ENCODE measurements at regions not wholly inside any gene's neighbourhood (a gene's known extent, or its start where the extent isn't known, plus 50 kb on each side); places are given as distances from the start of the nearest gene placed in this dataset.
"Not testable (repeated sequence)": the region's sequence is repeated elsewhere in the genome, so short reads cannot be mapped to it uniquely, and the experiment has no call there.

DNA sequence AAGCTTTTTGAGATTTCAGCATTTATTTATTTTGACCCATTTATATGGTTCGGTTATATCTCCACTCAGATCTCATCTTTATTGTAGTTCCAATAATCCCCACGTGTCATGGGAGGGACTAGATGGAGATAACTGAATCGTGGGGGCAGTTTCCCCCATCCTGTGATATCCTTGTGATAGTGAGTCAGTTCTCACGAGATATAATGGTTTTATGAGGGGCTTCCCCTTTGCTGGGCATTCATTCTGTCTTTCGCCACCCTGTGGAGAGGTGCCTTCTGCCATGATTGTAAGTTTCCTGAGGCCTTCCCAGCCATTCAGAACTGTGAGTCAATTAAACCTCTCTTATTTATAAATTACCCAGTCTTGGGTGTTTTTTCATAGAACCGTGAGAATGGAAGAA is 96.5 kb upstream of the PCSK1 start:
- no peak for DNase-seq

DNA sequence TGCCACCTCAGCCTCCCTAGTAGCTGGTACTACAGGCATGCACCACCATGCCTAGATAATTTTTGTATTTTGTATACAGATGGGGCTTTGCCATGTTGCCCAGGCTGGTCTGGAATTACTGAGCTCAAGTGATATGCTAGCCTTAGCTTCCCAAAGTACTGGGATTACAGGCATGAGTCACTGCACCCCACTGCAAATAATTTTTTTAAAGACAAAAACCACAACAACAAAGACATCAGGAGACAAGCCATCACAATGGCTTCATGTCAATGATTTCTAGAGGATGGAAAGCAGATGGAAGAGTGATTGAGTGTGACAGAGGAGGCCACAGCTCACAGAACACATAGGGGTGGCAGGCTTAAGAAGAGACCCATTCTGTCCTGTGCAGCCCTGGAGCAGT is 97.9 kb upstream of the PCSK1 start:
- DNase-seq: no peak

DNA sequence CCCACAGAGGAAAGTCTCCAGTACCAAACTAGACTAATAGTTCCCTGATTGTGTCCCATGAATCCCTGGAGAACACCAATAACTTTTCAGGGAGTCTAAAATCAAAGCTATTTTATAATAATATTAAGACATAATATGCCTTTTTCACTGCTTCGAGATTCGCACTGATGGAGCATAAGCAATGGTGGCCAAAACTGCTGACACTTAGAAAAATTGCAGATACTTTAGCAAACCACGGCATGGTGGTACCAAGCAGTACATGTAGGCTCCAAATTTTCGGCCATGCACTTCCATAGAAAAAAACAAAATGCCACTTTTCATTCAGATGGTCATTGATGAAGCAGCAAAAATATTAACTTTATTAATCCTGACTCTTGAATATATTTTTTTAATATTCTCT is 100.3 kb upstream of the PCSK1 start:
- no peak for DNase-seq

DNA sequence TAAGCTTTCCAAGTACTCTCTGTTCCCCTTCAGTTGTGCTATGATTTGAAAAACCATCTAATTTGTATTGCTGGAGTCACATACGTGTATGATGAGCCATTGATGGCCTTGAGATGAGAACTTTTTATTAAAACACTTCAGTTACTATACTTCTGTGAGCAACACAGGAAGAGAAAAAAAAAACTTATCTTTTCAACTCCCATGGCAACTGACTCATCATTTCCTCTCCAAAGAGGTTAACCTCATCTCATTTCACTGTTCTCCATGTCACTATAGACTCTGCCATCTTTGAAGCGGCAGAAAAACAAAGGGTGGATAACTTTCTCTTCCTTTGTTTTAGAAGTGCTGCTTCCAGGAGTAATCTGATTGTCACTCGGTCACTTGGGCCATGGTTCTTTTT is 104.3 kb upstream of the PCSK1 start:
- DNase-seq: peak; percentile 71

DNA sequence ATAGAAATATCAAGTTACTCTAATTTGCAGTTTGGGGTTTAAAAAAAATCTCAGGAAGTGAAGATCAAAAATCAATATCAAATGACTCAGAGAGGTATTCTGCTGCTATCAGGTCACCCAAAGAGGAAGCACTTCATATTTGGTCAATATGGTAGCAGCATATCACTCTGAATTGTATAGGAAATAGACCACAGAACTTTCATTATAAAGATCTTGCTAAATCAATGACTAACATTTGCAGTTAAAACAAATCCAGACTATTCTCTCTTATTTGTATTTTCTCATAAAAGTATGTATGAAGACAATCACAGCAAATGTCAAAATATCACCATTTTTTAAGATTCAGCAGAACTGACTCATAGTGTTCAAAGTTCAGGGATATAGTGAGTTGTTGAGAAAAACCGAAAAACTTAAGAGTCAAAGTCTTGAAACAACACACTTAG is 105.8 kb upstream of the PCSK1 start:
- DNase-seq: peak; percentile 10

DNA sequence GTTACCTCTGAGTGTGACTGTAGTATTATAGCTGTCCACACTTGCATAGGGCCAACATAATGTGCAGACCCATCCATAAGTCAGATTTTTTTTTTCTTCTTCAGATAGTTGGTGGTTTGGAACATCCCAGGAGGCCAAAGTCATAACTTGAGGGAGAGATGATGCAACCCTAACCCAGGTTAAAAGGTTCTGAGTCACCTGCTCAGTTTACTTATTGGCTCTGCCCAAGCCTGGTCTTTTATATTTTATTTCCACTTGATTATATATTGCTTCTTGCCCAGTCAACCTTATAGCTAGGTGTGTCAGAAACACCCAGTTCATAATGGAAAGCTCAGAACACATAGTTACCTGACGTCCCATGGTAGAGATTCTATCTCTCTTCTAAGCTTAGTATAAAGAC is 113.1 kb upstream of the PCSK1 start:
- DNase-seq: no peak

DNA sequence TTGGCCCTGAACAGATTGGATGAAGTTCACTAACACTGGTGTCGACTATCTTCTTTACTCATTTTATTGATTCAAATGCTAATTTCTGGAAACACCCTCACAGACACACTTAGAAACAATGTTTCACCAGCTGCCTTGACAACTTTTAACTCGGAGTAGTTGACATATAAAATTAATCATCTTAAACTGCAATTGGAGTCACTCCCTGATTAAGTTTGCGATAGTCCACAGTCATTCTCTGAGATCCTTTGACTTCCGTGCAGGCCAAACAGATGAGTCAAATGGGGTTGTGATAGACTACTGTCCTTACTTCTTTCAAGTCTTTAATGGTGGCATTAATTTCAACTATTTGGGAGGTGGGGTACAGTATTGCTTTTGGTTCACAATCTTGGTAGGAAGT is 114.4 kb upstream of the PCSK1 start:
- DNase-seq: no peak

DNA sequence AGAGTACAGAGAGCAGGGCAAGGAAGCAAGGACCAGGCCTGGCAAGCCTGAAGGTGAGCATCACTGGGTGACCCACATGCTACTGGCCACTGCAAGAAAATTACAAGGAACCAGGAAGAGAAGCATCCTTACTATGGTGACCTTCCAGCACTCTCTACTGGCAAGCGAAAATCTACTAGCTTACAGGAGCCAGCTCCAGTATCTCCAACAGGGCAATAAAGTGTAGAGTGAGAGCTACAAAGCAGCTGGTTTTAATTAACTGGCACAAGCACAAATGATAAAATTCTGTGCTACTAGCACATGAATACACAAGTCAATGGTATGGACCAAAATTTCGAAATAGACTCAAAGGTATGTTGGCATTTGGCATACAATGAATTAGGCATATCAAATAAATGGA is 113.3 kb upstream of the CAST start:
- DNase-seq: no peak

DNA sequence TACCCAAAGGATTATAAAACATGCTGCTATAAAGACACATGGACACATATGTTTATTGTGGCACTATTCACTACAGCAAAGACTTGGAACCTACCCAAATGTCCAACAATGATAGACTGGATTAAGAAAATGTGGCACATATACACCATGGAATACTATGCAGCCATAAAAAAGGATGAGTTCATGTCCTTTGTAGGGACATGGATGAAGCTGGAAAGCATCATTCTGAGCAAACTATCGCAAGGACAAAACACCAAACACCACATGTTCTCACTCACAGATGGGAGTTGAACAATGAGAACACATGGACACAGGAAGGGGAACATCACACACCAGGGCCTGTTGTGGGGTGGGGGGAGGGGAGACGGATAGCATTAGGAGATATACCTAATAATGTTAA is 101.3 kb upstream of the CAST start:
- not testable (repeated sequence) for DNase-seq

DNA sequence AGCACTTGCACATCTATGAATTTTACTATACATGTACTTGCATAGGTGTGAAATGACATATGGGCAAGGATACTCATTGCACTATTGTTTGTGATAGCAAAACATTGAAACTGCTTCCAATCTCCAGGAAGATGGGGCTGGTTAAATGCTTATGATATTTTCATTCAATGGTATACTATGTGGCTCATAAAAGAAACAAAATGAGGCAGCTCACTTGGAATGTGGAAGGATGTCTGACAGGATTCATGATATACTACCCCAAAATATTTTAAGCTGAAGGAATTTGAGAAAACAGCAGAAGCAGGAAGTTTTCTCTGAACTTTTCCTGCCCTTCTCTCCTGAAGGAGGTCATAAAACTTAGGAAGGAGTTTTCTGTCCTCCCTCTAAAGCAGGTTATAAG is 99.6 kb upstream of the CAST start:
- DNase-seq: no peak

DNA sequence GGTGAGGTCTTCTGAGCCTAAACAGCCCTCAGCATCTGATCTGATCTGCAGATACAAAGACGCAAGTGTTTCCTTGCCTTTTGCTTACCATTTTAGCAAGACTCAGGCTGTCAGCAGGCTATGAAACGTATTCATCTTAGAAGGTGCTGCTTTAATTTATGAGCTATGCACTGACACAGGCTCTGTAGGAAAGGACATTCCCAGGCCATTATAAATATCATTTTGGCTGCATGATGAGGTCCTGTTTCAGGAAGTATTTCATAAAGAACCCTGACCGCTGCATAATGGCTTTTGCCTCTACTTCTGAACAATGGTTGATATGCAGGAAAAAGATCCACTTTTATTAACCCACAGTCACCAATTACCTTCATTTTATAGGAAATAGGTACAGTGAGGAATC is 98.4 kb upstream of the CAST start:
- no peak for DNase-seq

DNA sequence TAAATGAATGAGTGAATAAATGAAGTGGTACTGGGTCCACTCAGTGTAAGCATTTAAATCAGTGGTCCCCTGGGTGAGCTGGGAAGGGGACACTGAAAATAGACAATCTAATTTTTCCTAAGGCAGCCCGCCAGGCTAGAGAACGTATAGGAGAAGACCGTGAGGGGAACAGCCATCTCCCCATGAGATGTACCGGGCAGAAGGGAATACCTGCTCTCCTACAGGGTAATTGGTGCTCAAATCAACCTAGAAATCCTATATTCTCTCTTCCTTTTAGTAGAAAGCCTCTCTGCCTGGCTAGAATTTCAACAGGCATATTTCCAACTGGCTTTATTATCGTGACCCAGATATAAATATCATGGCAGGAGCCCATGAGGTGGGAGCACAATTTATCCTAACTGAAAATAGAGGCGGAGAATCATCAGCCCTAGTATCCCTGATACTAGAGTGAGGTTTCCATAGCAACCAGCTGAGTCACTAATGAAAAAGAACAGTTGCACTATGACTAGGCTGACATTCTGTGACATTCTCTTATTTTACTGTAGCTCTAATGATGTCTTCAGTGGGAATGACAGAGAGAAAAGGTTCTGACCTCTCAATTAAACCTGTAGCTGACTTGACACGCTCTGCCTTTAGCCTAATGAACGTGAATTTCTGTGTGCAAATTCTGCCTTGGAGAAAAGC is 96.5 kb upstream of the CAST start:
- peak; percentile 3 for DNase-seq

DNA sequence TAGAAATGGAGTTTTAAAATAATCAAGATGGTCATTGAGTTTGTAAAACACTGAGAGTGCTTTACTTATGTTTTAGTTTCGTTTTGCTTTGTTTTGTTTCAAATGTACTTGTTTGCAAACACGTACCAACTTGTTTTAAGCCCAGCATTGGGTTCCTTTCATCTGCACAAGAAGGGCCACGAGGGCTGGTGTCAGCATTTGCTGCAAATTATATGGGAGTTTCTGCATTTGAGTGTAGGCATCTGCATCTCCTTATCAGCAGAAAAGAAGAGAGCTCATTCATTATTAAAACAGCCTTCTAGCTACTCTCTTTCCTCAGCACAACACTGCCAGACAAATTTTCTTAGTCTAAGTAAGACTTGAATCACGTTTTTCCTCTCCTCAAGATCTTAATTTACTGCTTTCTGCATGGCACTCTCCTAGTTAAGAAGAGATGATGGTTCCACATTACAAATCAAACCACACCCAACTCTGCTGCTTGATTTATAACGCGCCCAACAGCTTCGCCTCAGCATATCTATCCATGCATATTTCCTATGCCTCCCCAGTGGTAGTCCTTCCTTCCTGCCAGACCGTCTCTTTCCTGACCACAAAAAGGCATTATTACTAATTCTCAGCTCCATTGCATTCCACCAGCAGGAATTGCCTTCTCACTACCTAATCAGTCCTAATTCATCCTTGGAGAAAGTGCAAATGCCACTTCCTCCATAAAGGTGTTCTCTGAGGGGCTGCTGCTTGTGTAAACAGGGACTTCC is 95.2 kb upstream of the CAST start:
- DNase-seq: no peak

DNA sequence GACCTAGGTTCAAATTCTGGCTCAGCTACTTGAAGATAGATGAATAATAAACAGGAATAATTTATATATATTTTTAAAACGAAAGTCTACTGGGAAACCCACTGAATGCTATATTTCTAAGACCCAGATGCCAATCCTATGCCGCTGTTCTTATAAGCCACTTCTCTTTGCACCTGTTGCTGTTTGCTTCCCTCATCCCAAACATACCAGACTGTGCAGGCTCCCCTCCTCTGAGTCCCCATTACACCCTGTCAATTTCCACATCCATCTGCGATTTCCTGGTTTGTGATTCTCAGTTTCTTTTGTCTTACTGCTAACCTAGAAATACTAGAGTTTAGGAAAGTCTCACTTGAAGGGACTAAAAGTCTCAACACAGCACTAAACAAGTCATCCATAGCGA is 92.8 kb upstream of the CAST start:
- DNase-seq: no peak

DNA sequence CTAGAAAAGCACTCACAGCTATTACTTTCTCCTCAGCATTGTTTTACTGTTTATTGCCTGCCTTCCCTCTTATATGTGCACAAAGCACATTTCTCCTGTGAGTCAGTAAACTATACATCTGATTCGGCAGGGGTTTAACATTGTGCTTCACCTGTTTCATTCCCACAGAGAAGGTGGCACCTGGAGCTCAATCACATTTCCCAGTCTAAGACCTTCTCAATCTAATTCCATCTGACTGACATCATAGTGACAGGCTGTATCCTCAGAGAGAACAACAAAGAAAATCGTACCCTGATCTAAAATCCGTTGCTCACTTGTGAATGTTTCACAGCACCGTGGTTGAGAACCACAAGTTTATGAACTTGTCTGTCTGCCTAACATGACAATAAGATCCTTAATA is 92.4 kb upstream of the CAST start:
- no peak for DNase-seq

DNA sequence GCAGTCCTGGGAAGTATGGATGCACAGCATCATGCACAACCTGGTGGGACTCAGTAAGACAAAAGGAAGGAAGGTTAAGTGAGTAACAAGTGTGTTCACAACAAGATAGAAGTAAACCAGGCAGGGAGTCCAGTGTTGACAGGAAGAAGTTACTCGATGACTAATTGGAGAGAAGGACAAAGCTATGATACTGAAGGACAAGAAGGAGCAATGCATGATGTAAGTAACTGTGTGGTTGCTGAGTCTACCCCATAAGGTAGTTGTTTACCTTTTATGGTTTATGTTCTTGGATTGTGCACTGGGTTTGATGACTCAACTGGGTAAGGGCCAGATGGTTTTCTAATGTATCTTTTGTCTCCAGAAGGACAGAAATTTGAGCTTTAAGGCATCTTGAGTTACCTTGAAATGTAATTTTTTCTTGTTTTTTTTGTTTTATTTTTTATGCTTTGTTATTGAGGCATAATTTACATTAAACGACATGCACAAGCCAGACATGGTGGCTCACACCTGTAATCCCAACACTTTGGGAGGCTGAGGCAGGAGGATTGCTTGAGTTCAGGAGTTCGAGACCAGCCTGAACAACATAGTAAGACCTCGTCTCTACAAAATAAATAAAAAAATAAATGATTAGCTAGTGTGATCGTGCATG is 89.2 kb upstream of the CAST start:
- DNase-seq: no peak

DNA sequence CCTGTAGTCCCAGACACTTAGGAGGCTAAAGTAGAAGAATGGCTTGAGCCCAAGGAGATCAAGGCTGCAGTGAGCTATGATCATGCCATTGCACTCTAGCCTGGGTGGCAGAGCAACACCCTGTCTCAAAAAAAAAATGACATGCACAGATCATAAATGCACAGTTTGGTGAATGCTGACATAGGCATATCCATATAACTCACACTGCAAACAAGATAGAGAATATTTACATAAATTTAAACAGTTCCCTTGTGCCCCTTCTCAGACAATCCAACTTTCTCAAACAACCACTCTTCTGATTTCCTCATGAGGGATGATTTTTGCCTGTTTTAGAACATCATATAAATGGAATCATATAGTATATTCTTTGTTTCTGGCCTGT is 88.7 kb upstream of the CAST start:
- no peak for DNase-seq

DNA sequence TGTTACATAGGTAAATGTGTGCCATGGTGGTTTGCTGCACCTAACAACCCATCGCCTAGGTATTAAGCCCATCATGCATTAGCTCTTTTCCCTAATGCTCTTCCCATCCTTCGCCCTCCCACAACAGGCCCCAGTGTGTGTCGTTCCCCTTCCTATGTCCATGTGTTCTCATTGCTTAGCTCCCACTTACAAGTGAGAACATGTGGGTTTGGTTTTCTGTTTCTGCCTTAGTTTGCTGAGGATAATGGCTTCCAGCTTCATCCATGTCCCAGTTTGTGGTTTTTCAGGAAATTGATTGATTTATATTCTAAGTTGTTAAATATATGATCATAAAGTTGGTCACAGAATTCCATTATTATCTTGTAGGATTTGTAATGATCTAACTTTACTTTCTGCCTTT is 85.3 kb upstream of the CAST start:
- DNase-seq: no peak

DNA sequence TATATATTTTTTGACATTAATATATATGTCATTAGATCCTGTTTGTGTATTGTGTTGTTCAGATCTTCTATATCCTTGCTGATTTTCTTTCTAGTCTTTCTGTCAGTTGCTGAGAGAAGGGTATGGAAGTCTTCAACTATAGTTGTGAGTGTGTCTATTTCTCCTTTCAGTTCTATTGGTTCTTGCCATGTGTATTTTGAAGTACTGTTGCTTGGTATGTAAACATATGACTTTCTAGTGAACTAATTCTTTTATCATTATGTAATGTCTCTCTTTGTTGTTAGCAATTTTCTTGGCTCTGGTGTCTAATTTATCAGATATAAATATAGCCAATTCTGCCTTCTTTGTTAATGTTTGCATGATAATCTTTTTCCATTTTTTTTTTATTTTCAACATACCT is 84.3 kb upstream of the CAST start:
- no peak for DNase-seq

DNA sequence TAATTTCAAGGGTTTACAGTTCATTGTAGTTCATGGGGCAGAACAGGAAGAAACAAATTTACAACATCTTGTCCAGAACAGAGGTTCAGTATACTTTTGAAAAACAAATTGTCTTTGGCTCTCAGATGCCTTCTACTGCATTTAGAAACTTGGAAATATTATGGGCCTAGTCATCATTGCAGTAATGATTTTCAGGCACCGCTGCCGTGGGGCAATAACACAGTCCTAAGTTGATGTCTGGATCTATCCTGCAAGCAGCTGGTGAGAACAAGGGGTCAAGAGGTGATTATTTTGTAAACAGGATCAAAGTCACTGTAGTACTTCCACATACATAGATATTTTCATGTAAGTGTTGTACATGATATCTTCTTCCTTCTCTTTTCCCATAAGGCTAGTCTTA is 82.5 kb upstream of the CAST start:
- no peak for DNase-seq

DNA sequence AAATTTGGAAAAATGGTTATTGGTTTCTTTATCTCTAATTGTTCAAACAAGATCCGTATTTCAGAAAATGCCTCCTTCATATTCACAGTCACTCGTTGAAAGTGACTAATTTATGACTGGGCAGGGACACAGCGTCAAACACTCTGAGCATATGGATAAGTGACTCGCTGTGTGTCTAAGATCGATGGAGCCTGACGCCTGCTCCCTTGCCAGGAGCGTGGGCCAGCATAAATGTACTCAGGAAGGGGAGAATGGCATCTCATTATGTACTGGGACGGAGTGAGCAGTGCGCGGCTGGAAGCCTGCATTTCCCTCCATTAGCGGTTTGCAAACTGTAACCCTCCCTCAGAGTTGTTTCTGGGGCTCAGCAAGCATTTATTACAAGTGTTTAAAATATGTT is 79.8 kb upstream of the CAST start:
- DNase-seq: no peak

DNA sequence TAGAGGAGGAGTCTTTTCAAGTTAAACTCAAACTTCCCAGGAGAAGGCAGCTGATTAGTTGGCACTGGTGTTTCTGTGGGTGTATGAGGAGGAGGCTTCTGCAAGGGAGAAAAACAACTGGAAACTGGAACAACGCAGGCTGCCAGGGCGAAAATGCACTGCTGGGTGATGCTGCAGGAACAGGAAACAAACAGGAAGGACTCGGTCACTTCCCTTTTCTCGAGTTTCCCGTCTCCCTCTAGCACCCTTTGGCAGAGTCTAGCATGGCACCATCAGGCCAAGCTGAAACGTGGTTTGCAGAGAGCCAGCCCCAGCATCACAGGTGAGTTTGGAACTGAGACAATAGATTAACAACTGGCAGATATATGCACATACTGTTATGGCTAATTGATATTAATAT is 77.5 kb upstream of the CAST start:
- DNase-seq: no peak

DNA sequence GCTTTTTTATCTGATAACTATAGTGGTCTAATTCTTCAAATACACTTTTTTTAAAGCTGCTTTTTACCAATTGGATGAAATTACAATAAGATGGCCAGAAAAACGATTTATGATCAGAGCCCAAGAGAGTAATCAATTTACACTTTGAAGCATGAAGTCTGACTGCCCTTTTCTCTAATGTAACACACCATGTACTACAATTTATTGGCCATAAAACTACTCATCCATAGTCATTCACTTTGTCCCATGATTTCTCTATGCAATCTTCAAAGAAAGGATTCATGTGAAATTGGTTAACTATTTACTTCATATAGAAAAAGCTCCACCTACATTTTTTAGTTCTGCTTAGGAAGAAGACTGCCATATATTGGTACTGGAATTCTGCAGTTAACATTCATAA is 73.6 kb upstream of the CAST start:
- DNase-seq: no peak

DNA sequence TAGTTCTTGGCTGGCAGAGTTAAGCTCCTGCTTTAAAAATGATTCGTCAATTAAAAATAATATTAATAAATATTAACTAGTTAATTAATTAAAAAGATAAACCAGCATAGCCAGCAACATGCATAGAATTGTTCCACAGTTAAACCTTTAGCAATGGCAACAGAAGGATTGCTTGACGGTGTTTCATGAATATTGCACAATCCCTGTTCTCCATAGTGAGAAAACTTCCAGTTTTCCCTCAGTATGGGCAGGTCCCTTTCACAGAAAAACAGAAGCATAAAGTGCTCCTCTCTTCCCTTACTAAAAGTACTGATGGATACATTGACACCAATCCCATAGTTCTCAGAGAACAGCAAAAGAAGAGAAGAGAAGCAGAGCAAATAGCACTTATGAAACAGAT is 71.4 kb upstream of the CAST start:
- no peak for DNase-seq

All from CD4-positive, alpha-beta T cell treated with Interleukin-12 subunit alpha and Interleukin-12 subunit beta, for 1 hour (primary cell).